ENCODE measurements at regions not wholly inside any gene's neighbourhood (a gene's known extent, or its start where the extent isn't known, plus 50 kb on each side); places are given as distances from the start of the nearest gene placed in this dataset.

DNA sequence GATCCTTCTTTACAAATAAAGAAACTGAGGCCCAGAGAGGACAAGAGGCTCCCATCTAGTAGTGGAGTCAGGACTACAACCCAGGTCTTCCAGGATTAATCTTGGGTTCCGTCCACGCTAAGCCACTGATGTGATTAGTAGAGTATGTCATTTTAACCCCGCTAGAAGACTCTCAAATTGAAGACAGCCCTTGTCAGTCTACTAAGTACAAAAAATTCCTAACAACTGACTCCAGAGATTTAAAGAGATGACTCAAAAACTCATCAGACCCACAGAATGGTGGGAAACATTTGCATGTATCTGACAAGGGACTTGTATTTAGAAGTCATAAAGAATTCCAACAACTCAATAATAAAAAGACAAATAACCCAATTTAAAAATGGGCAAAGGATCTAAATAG, 145.3 kb downstream of the CNTN3 start:
- Histone ChIP-seq H3K27ac (ENCODE audit: low read depth in 2 of 2, low read length in 1 of 2) (peak overlapping the region in 1 of 2 experiments; percentile 64; a peak in 2 of 4 replicates), H3K36me3 (replicated peaks in 1 of 2; ENCODE audit: control insufficient read depth in 1 of 2, insufficient read depth in 2 of 2, low read length in 1 of 2) (no peaks in the 10 kb centered on the region), H3K79me2 (ENCODE audit: insufficient read depth) (peaks cover 5% of the 10 kb centered on the region; the same call in 1 of the 2 replicates), H3K9ac (no peak overlapping the region), H3F3A (replicated peaks; ENCODE audit: insufficient read depth) (peaks cover 36% of the 10 kb centered on the region), H3K9me2 (no peaks in the 10 kb centered on the region), H3K4me1 (ENCODE audit: control insufficient read depth in 1 of 2, insufficient read depth in 2 of 2, low read depth in 1 of 2, low read length in 1 of 2) (peaks cover 5 to 7% of the 10 kb centered on the region in 2 experiments; a peak in 2 of 4 replicates), H2AFZ (ENCODE audit: low read depth) (0 out of 2 replicates have a peak overlapping the region, but pooled peaks have one; percentile 37), H3K4me3 (ENCODE audit: low read depth in 2 of 2, low read length in 1 of 2) (no peak overlapping the region), H3K4me2 (no peak overlapping the region), H3K9me3 (no peaks in the 10 kb centered on the region), H4K20me1 (ENCODE audit: insufficient read depth) (no peaks in the 10 kb centered on the region), H3K27me3 (ENCODE audit: insufficient read depth) (no peaks in the 10 kb centered on the region)
- POLR2A ChIA-PET = no interaction called here
- WGBS (ENCODE audit: low lambda C conversion rate) = 32% methylated on average over 3 of the region's 3 CpGs
- CTCF ChIA-PET = interaction anchor here (1.4 kb wide), 1 partner anchor 16 kb away, joined by 3 read pairs; no protein-coding TSS in a partner anchor
- TF ChIP-seq FOSL2 (IDR thresholded peaks at IDR 0.05; ENCODE audit: borderline replicate concordance, low read depth) = peak; percentile 14; the same call in 1 of the 2 replicates
- peak; percentile 25 for TF ChIP-seq TCF12 (IDR thresholded peaks at IDR 0.05)
- TF ChIP-seq, protein P1, sequence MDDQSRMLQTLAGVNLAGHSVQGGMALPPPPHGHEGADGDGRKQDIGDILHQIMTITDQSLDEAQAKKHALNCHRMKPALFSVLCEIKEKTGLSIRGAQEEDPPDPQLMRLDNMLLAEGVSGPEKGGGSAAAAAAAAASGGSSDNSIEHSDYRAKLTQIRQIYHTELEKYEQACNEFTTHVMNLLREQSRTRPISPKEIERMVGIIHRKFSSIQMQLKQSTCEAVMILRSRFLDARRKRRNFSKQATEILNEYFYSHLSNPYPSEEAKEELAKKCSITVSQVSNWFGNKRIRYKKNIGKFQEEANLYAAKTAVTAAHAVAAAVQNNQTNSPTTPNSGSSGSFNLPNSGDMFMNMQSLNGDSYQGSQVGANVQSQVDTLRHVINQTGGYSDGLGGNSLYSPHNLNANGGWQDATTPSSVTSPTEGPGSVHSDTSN (IDR thresholded peaks at IDR 0.05) = peak; percentile 41
- no peak for TF ChIP-seq CHD2 (IDR thresholded peaks at IDR 0.05; ENCODE audit: low read length, partially characterized antibody)
- no peak for TF ChIP-seq RCOR1 (IDR thresholded peaks at IDR 0.05; ENCODE audit: low read length)
- TF ChIP-seq, protein P2, sequence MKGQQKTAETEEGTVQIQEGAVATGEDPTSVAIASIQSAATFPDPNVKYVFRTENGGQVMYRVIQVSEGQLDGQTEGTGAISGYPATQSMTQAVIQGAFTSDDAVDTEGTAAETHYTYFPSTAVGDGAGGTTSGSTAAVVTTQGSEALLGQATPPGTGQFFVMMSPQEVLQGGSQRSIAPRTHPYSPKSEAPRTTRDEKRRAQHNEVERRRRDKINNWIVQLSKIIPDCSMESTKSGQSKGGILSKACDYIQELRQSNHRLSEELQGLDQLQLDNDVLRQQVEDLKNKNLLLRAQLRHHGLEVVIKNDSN (IDR thresholded peaks at IDR 0.05; ENCODE audit: borderline replicate concordance, low read depth) = no peak
- no peak for TF ChIP-seq MEF2A (IDR thresholded peaks at IDR 0.05; ENCODE audit: borderline replicate concordance, low read depth)
- no peak for TF ChIP-seq EZH2phosphoT487 (IDR thresholded peaks at IDR 0.05; ENCODE audit: borderline replicate concordance, low read depth)
- 0 out of 2 replicates have a peak, but pooled peaks have one; percentile 16 for TF ChIP-seq JUND (IDR thresholded peaks at IDR 0.05)
- DNase-seq = no peak

DNA sequence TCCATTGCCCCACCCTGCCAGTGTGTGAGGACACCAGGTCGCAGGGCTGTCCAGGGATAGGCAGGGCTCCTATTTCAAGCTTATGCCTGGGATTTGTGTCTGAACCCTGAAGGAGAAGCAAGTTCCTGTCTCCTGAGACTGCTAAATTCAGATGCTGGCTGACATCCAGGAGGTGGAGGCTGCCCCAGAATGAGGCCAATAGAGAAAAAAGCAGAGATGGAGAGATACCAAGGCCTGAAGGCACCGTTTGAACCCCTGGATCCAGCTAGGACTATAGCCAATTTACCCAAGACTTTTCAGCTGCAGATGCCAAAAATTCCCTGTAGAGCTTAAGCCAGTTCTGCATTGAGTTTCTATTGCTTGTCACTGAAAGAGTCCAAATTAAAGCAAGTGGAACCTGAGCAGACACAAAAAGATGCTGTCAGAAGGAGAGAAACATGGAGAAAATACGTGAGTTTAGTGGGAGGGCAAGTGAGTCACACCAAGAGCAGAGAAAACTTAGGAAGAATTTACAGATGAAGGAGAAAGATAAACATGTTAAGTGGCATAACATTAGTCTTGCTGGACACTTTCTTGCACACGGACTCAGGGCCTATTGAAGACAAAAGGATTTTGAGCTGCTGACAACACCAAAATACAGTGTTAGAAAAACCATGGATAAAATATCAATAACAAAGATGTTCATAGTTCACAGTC, 148.6 kb downstream of the CNTN3 start:
- Histone ChIP-seq H3K27ac (ENCODE audit: low read depth in 2 of 2, low read length in 1 of 2) (peak overlapping the region; percentile 14 to 75; a peak in 2 of 4 replicates), H3K27me3 (ENCODE audit: insufficient read depth) (no peaks in the 10 kb centered on the region), H3K9me2 (no peaks in the 10 kb centered on the region), H3K36me3 (replicated peaks in 1 of 2; ENCODE audit: control insufficient read depth in 1 of 2, insufficient read depth in 2 of 2, low read length in 1 of 2) (peaks cover 0 to 4% of the 10 kb centered on the region in 2 experiments), H2AFZ (ENCODE audit: low read depth) (no peak overlapping the region), H3K9ac (peak overlapping the region; percentile 27; the same call in 1 of the 2 replicates), H3K4me2 (peak overlapping the region; percentile 78), H3K4me3 (ENCODE audit: low read depth in 2 of 2, low read length in 1 of 2) (peak overlapping the region in 1 of 2 experiments; percentile 24; a peak in 2 of 4 replicates), H4K20me1 (ENCODE audit: insufficient read depth) (no peaks in the 10 kb centered on the region), H3K9me3 (no peaks in the 10 kb centered on the region), H3K79me2 (ENCODE audit: insufficient read depth) (peaks cover 5% of the 10 kb centered on the region; the same call in 1 of the 2 replicates), H3F3A (replicated peaks; ENCODE audit: insufficient read depth) (peaks cover 36% of the 10 kb centered on the region), H3K4me1 (ENCODE audit: control insufficient read depth in 1 of 2, insufficient read depth in 2 of 2, low read depth in 1 of 2, low read length in 1 of 2) (peaks cover 5 to 7% of the 10 kb centered on the region in 2 experiments; a peak in 2 of 4 replicates)
- no peak for DNase-seq
- WGBS (ENCODE audit: low lambda C conversion rate) = 8% methylated on average over 4 of the region's 4 CpGs
- ChIA-PET POLR2A (no interaction called here), CTCF (no interaction called here)
- TF ChIP-seq, protein P3, sequence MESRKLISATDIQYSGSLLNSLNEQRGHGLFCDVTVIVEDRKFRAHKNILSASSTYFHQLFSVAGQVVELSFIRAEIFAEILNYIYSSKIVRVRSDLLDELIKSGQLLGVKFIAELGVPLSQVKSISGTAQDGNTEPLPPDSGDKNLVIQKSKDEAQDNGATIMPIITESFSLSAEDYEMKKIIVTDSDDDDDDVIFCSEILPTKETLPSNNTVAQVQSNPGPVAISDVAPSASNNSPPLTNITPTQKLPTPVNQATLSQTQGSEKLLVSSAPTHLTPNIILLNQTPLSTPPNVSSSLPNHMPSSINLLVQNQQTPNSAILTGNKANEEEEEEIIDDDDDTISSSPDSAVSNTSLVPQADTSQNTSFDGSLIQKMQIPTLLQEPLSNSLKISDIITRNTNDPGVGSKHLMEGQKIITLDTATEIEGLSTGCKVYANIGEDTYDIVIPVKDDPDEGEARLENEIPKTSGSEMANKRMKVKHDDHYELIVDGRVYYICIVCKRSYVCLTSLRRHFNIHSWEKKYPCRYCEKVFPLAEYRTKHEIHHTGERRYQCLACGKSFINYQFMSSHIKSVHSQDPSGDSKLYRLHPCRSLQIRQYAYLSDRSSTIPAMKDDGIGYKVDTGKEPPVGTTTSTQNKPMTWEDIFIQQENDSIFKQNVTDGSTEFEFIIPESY (IDR thresholded peaks at IDR 0.05; ENCODE audit: borderline replicate concordance, low read depth) = no peak
- TF ChIP-seq TEAD4 (IDR thresholded peaks at IDR 0.05; ENCODE audit: borderline replicate concordance, insufficient read depth) = no peak
- TF ChIP-seq GATA2 (CRISPR knock-in tag; IDR thresholded peaks at IDR 0.05) = no peak
- TF ChIP-seq RFX5 (IDR thresholded peaks at IDR 0.05; ENCODE audit: low read length) = no peak
- peak; percentile 42; the same call in 1 of the 2 replicates for TF ChIP-seq RXRA (IDR thresholded peaks at IDR 0.05; ENCODE audit: borderline replicate concordance, low read depth)
- peak; percentile 39 for TF ChIP-seq JUND (IDR thresholded peaks at IDR 0.05)
- TF ChIP-seq NFIC (IDR thresholded peaks at IDR 0.05; ENCODE audit: borderline replicate concordance) = peak; percentile 47
- TF ChIP-seq, protein P1 (IDR thresholded peaks at IDR 0.05) = peak; percentile 53; the same call in 1 of the 2 replicates
- TF ChIP-seq, protein P4, sequence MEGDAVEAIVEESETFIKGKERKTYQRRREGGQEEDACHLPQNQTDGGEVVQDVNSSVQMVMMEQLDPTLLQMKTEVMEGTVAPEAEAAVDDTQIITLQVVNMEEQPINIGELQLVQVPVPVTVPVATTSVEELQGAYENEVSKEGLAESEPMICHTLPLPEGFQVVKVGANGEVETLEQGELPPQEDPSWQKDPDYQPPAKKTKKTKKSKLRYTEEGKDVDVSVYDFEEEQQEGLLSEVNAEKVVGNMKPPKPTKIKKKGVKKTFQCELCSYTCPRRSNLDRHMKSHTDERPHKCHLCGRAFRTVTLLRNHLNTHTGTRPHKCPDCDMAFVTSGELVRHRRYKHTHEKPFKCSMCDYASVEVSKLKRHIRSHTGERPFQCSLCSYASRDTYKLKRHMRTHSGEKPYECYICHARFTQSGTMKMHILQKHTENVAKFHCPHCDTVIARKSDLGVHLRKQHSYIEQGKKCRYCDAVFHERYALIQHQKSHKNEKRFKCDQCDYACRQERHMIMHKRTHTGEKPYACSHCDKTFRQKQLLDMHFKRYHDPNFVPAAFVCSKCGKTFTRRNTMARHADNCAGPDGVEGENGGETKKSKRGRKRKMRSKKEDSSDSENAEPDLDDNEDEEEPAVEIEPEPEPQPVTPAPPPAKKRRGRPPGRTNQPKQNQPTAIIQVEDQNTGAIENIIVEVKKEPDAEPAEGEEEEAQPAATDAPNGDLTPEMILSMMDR (IDR thresholded peaks at IDR 0.05) = no peak
- no peak for TF ChIP-seq MEF2A (IDR thresholded peaks at IDR 0.05; ENCODE audit: borderline replicate concordance, low read depth)
- TF ChIP-seq EP300 (IDR thresholded peaks at IDR 0.05; ENCODE audit: borderline replicate concordance in 1 of 2, low read depth in 1 of 2, low read length in 1 of 2) = no peak; a peak in 1 of 4 replicates
- no peak for TF ChIP-seq EZH2phosphoT487 (IDR thresholded peaks at IDR 0.05; ENCODE audit: borderline replicate concordance, low read depth)
- no peak for TF ChIP-seq RAD21 (IDR thresholded peaks at IDR 0.05; ENCODE audit: low read length)
- no peak for TF ChIP-seq FOXJ3 (CRISPR knock-in tag; IDR thresholded peaks at IDR 0.05)
